H9 (cell line): ENCODE measurements at regions not wholly inside any gene's neighbourhood (a gene's known extent, or its start where the extent isn't known, plus 50 kb on each side); places are given as distances from the start of the nearest gene placed in this dataset.

Experiments
- DNase-seq: peaks from one replicate; pipeline ENCODE4 v3.0.0-alpha.2; 2017
- H2AFZ ChIP-seq: one replicate; pipeline ENCODE4 v1.6.1; 2013; ENCODE audit warnings: mild to moderate bottlenecking, low read length, control low read depth, moderate library complexity
- H2AK5ac ChIP-seq: 2 replicates; pipeline ENCODE4 v1.6.1; 2013; ENCODE audit warnings: low read length, control low read depth, mixed read lengths; ENCODE audit not compliant: insufficient read length
- H2BK120ac ChIP-seq: one replicate; pipeline ENCODE4 v1.6.1; 2013; ENCODE audit warnings: low read depth, mild to moderate bottlenecking, low read length, control low read depth, inconsistent platforms; ENCODE audit not compliant: poor library complexity, severe bottlenecking
- H2BK12ac ChIP-seq: 2 replicates; pipeline ENCODE4 v1.6.1; 2013; ENCODE audit warnings: low read length, control low read depth, mixed read lengths, low read depth; ENCODE audit not compliant: insufficient read length
- H2BK15ac ChIP-seq: 2 replicates; pipeline ENCODE4 v1.6.1; 2013; ENCODE audit warnings: low read depth, low read length, control low read depth
- H2BK20ac ChIP-seq: one replicate; pipeline ENCODE4 v1.6.1; 2013; ENCODE audit warnings: low read depth, mild to moderate bottlenecking, low read length, control low read depth, inconsistent platforms; ENCODE audit not compliant: poor library complexity, severe bottlenecking
- H2BK5ac ChIP-seq: 2 replicates; pipeline ENCODE4 v1.6.1; 2013; ENCODE audit warnings: low read length, control low read depth, mixed read lengths; ENCODE audit not compliant: insufficient read length
- H3K14ac ChIP-seq: 2 replicates; pipeline ENCODE4 v1.6.1; 2013; ENCODE audit warnings: low read length, control low read depth; ENCODE audit not compliant: insufficient read depth
- H3K18ac ChIP-seq: 2 replicates; pipeline ENCODE4 v1.6.1; 2013; ENCODE audit warnings: low read depth, mild to moderate bottlenecking, mixed read lengths, low read length, control low read depth; ENCODE audit not compliant: insufficient read length
- H3K23ac ChIP-seq: 2 replicates; pipeline ENCODE4 v1.6.1; 2013; ENCODE audit warnings: low read length, control low read depth, mixed read lengths, low read depth; ENCODE audit not compliant: insufficient read length
- H3K23me2 ChIP-seq: 2 replicates; pipeline ENCODE4 v1.6.1; 2013; ENCODE audit warnings: low read depth, mild to moderate bottlenecking, mixed read lengths, low read length, control low read depth; ENCODE audit not compliant: insufficient read length, poor library complexity, severe bottlenecking
- H3K27ac ChIP-seq: 2 replicates; pipeline ENCODE4 v1.5.1; 2013; ENCODE audit warnings: low read length, control low read depth, mixed read lengths, low read depth; ENCODE audit not compliant: insufficient read length
- H3K27me3 ChIP-seq: 2 replicates; pipeline ENCODE4 v1.6.1; 2013; ENCODE audit warnings: low read length, control low read depth, inconsistent platforms; ENCODE audit not compliant: insufficient read depth
- H3K4ac ChIP-seq: 2 replicates; pipeline ENCODE4 v1.6.1; 2013; ENCODE audit warnings: low read depth, mild to moderate bottlenecking, control low read depth, inconsistent platforms, low read length, moderate library complexity
- H3K4me1 ChIP-seq: 2 replicates; pipeline ENCODE4 v1.6.1; 2013; ENCODE audit warnings: low read length, control low read depth, inconsistent platforms; ENCODE audit not compliant: insufficient read depth
- H3K4me2 ChIP-seq: 2 replicates; pipeline ENCODE4 v1.6.1; 2013; ENCODE audit warnings: low read length, control low read depth, mixed read lengths; ENCODE audit not compliant: insufficient read length, insufficient read depth
- H3K56ac ChIP-seq: 2 replicates; pipeline ENCODE4 v1.6.1; 2013; ENCODE audit warnings: low read depth, mild to moderate bottlenecking, mixed read lengths, low read length, control low read depth; ENCODE audit not compliant: insufficient read length
- H3K79me1 ChIP-seq: 2 replicates; pipeline ENCODE4 v1.6.1; 2013; ENCODE audit warnings: low read depth, mild to moderate bottlenecking, moderate library complexity, low read length, control low read depth, inconsistent platforms; ENCODE audit not compliant: insufficient read depth, poor library complexity, severe bottlenecking
- H3K79me2 ChIP-seq: 2 replicates; pipeline ENCODE4 v1.6.1; 2013; ENCODE audit warnings: low read length, control low read depth, inconsistent platforms; ENCODE audit not compliant: insufficient read depth
- H3K9ac ChIP-seq: 2 replicates; pipeline ENCODE4 v1.6.1; 2013; ENCODE audit warnings: low read length, control low read depth, mixed read lengths; ENCODE audit not compliant: insufficient read length; ENCODE audit errors: extremely low read depth
- H3K9me3 ChIP-seq: one replicate; pipeline ENCODE4 v1.6.1; 2013; ENCODE audit warnings: low read depth, low read length, inconsistent platforms; ENCODE audit not compliant: control insufficient read depth
- H3T11ph ChIP-seq: one replicate; pipeline ENCODE4 v1.6.1; 2013; ENCODE audit warnings: mild to moderate bottlenecking, low read length, control low read depth, inconsistent platforms
- H4K20me1 ChIP-seq: one replicate; pipeline ENCODE4 v1.6.1; 2013; ENCODE audit not compliant: control insufficient read depth, insufficient read length, insufficient read depth
- H4K5ac ChIP-seq: 2 replicates; pipeline ENCODE4 v1.6.1; 2013; ENCODE audit warnings: low read depth, mild to moderate bottlenecking, mixed read lengths, low read length, control low read depth; ENCODE audit not compliant: insufficient read length
- H4K8ac ChIP-seq: replicated peaks from 2 replicates; pipeline ENCODE4 v1.6.1; 2013; ENCODE audit warnings: low read length, control low read depth, mixed read lengths, low read depth; ENCODE audit not compliant: insufficient read length
- H4K91ac ChIP-seq: 2 replicates; pipeline ENCODE4 v1.6.1; 2013; ENCODE audit warnings: low read depth, mild to moderate bottlenecking, moderate library complexity, mixed read lengths, low read length, control low read depth; ENCODE audit not compliant: insufficient read length
- H3K27ac Mint-ChIP-seq, 3 experiments: 2 replicates in 2 of 3; 3 replicates in 1 of 3; pipeline ENCODE4 v1.8.0; 2020 to 2021; ENCODE audit warnings: mixed read lengths in 3 of 3, mild to moderate bottlenecking in 1 of 3, moderate library complexity in 1 of 3
- H3K27me3 Mint-ChIP-seq: 2 replicates; pipeline ENCODE4 v1.8.0; 2021; ENCODE audit warnings: low read depth, mild to moderate bottlenecking, moderate library complexity, mixed read lengths
- H3K36me3 Mint-ChIP-seq, 3 experiments: 2 replicates in 2 of 3; 3 replicates in 1 of 3; pipeline ENCODE4 v1.8.0; 2020 to 2021; ENCODE audit warnings: low read depth in 3 of 3, mixed read lengths in 3 of 3; ENCODE audit not compliant: insufficient read depth in 1 of 3
- H3K4me1 Mint-ChIP-seq, 2 experiments: 2 replicates each; pipeline ENCODE4 v1.8.0; 2020; ENCODE audit warnings: mixed read lengths in 2 of 2
- H3K4me3 Mint-ChIP-seq, 2 experiments: 2 replicates in 1 of 2; 3 replicates in 1 of 2; pipeline ENCODE4 v1.8.0; 2020 to 2021; ENCODE audit warnings: mild to moderate bottlenecking in 2 of 2, mixed read lengths in 2 of 2, moderate library complexity in 1 of 2
- H3K9me3 Mint-ChIP-seq, 2 experiments: 2 replicates in 1 of 2; 3 replicates in 1 of 2; pipeline ENCODE4 v1.8.0; 2020; ENCODE audit warnings: mild to moderate bottlenecking in 2 of 2, mixed read lengths in 2 of 2, moderate library complexity in 1 of 2
- WGBS: extraction: QIAGEN DNeasy Blood & Tissue Kit; methylation state at CpG from one replicate; pipeline ENCODE4 v1.1.7; 2013; ENCODE audit warnings: missing lambda C conversion rate, low lambda C conversion rate, mixed read lengths; ENCODE audit not compliant: insufficient read length; ENCODE audit errors: extremely low coverage; 5-methylcytosine and 5-hydroxymethylcytosine counted together
- TF ChIP-seq, protein P1 (sequence below): fragments of 200-600 bp; sonication (generic); conservative IDR thresholded peaks from 3 replicates; pipeline ENCODE4 v1.8.0; 2021; ENCODE audit warnings: antibody characterized with exemption, mild to moderate bottlenecking

DNA sequence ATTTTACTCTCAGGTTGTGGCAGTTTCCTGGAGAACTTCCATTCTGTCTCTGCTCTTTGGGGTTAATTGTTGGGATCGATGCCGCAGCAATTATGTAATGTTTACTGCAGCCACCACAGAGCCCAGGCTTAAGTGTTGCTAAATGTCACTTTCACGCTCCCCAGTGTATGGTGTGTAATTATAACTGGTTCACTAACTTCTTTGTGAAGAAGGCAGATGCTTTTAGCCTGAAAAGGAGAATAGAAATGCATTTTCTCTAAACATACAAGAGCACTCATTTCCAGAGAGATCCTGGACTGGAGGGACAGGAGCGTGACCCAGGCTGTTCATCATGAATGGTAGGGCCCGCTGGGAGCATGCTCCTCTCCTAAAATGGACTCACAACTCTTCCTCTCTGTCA lies 132.2 kb upstream of the PLET1 start:
- Histone ChIP-seq H3K14ac (no peak overlapping the region), H2BK20ac (no peak overlapping the region), H3K18ac (no peak overlapping the region), H3K4ac (no peak overlapping the region), H3K9me3 (no peaks in the 10 kb centered on the region), H3K4me1 (no peaks in the 10 kb centered on the region), H3K79me2 (no peaks in the 10 kb centered on the region), H3K23ac (no peak overlapping the region), H4K8ac (no peak overlapping the region), H4K91ac (no peak overlapping the region), H2BK15ac (no peak overlapping the region), H2BK120ac (no peak overlapping the region), H2AK5ac (no peak overlapping the region), H2AFZ (no peak overlapping the region), H3K23me2 (no peaks in the 10 kb centered on the region), H3K56ac (no peak overlapping the region), H4K20me1 (no peaks in the 10 kb centered on the region), H3K27ac (no peak overlapping the region), H3K79me1 (no peaks in the 10 kb centered on the region), H2BK12ac (no peak overlapping the region), H3K27me3 (no peaks in the 10 kb centered on the region), H3K4me2 (no peak overlapping the region), H3K9ac (no peak overlapping the region), H3T11ph (no peak overlapping the region), H2BK5ac (no peak overlapping the region), H4K5ac (no peak overlapping the region)
- TF ChIP-seq, protein P1, sequence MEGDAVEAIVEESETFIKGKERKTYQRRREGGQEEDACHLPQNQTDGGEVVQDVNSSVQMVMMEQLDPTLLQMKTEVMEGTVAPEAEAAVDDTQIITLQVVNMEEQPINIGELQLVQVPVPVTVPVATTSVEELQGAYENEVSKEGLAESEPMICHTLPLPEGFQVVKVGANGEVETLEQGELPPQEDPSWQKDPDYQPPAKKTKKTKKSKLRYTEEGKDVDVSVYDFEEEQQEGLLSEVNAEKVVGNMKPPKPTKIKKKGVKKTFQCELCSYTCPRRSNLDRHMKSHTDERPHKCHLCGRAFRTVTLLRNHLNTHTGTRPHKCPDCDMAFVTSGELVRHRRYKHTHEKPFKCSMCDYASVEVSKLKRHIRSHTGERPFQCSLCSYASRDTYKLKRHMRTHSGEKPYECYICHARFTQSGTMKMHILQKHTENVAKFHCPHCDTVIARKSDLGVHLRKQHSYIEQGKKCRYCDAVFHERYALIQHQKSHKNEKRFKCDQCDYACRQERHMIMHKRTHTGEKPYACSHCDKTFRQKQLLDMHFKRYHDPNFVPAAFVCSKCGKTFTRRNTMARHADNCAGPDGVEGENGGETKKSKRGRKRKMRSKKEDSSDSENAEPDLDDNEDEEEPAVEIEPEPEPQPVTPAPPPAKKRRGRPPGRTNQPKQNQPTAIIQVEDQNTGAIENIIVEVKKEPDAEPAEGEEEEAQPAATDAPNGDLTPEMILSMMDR, result no peak
- peaks cover 5% of the 10 kb centered on the region for H3K27me3 Mint-ChIP-seq
- no CpG with 5 or more reads among the region's 5 CpGs for WGBS
- H3K4me3 Mint-ChIP-seq, result no peak overlapping the region
- no peak for DNase-seq
- peaks cover 13% of the 10 kb centered on the region in 2 experiments; a peak in 4 of 5 replicates for H3K9me3 Mint-ChIP-seq
- H3K4me1 Mint-ChIP-seq, result no peaks in the 10 kb centered on the region
- peaks cover 5 to 15% (median 8%) of the 10 kb centered on the region in 3 experiments; a peak in 5 of 7 replicates for H3K36me3 Mint-ChIP-seq
- H3K27ac Mint-ChIP-seq, result no peak overlapping the region
